HCT116 (cell line): ENCODE measurements at regions not wholly inside any gene's neighbourhood (a gene's known extent, or its start where the extent isn't known, plus 50 kb on each side); places are given as distances from the start of the nearest gene placed in this dataset.

Experiments
- ATAC-seq: fragments of 200-7000 bp; cut with Tn5 transposase; 2 replicates; pipeline ENCODE4 v1.9.1; 2020; ENCODE audit warnings: mild to moderate bottlenecking, moderate library complexity
- BruUV-seq: library from RNA; stranded (reverse); fragments of 400-500 nt; replicated peaks from 2 replicates; lab custom pipeline; 2021; lab: Mats Ljungman, UMichigan
- CTCF ChIA-PET: fragments of 300-600 bp; sonication (Branson Sonifier 250); formaldehyde crosslinking; loops from one replicate; lab custom pipeline; 2021; ENCODE audit warnings: antibody characterized with exemption; lab: Charles Lee
- POLR2A ChIA-PET: fragments of 300-600, 350-600 bp; sonication (Branson Sonifier 250); formaldehyde crosslinking; loops from one replicate; lab custom pipeline; 2021; ENCODE audit warnings: antibody characterized with exemption; lab: Charles Lee
- RAD21 ChIA-PET, 2 experiments: fragments of 300-600 bp; sonication (Branson Sonifier 250); formaldehyde crosslinking; loops; one replicate each; lab custom pipeline; 2023; ENCODE audit warnings: low total read pairs in 2 of 2; ENCODE audit not compliant: uncharacterized antibody in 2 of 2, unreplicated experiment in 2 of 2, low non-redundant PET in 1 of 2; lab: Charles Lee
- DNase-seq: peaks from one replicate; pipeline ENCODE4 v3.0.0-alpha.2; 2010; ENCODE audit warnings: low read depth, low spot score
- H2AFZ ChIP-seq: fragments of 200-600 bp; shearing (Covaris generic), sonication (generic); 2 replicates; pipeline ENCODE4 v1.6.1; 2017; ENCODE audit warnings: low read depth, mixed run types, mixed read lengths, antibody characterized with exemption, low read length; ENCODE audit not compliant: poor library complexity, severe bottlenecking
- H3K27ac ChIP-seq: 2 replicates; pipeline ENCODE4 v1.5.1; 2012; ENCODE audit warnings: low read depth, low read length
- H3K27me3 ChIP-seq: fragments of 200-600 bp; sonication (generic); 2 replicates; pipeline ENCODE4 v1.6.1; 2016; ENCODE audit warnings: mixed run types, low read length, mixed read lengths; ENCODE audit not compliant: insufficient read depth
- H3K36me3 ChIP-seq, 2 experiments: fragments of 200-500 bp in 1 of 2; fragments of 200-600 bp in 1 of 2; sonication (Bioruptor generic) in 1 of 2; sonication (generic) in 1 of 2; 2 replicates each; pipeline versions ENCODE4 v1.5.1 to v1.6.1; 2014 to 2016; ENCODE audit warnings: low read length in 2 of 2, inconsistent platforms in 1 of 2, mixed read lengths in 1 of 2, mixed run types in 1 of 2; ENCODE audit not compliant: insufficient read depth in 2 of 2, control insufficient read depth in 1 of 2
- H3K4me1 ChIP-seq, 2 experiments: fragments of 200-600 bp in 1 of 2; sonication (generic) in 1 of 2; 2 replicates each; pipeline versions ENCODE4 v1.5.1 to v1.6.1; 2012 to 2017; ENCODE audit warnings: low read length in 2 of 2, inconsistent platforms in 1 of 2, mild to moderate bottlenecking in 1 of 2, mixed read lengths in 1 of 2, mixed run types in 1 of 2, moderate library complexity in 1 of 2; ENCODE audit not compliant: insufficient read depth in 2 of 2, control insufficient read depth in 1 of 2
- H3K4me2 ChIP-seq: fragments of 200-600 bp; sonication (generic); 2 replicates; pipeline ENCODE4 v1.6.1; 2017; ENCODE audit warnings: mixed run types, low read length, mixed read lengths
- H3K4me3 ChIP-seq, 2 experiments: fragments of 200-600 bp in 1 of 2; sonication (generic) in 1 of 2; replicated peaks in 1 of 2; 2 replicates each; pipeline ENCODE4 v1.5.1; 2011 to 2016; ENCODE audit warnings: low read length in 2 of 2, control low read depth in 1 of 2, low read depth in 1 of 2, mild to moderate bottlenecking in 1 of 2, mixed read lengths in 1 of 2, mixed run types in 1 of 2
- H3K79me2 ChIP-seq: fragments of 200-600 bp; sonication (generic); 2 replicates; pipeline ENCODE4 v1.6.1; 2017; ENCODE audit warnings: mild to moderate bottlenecking, mixed run types, low read length, moderate library complexity, mixed read lengths; ENCODE audit not compliant: insufficient read depth
- H3K9ac ChIP-seq: fragments of 200-600 bp; sonication (generic); 2 replicates; pipeline ENCODE4 v1.6.1; 2016; ENCODE audit warnings: low read length, mixed read lengths
- H3K9me2 ChIP-seq: fragments of 200-600 bp; sonication (generic), shearing (Covaris generic); 2 replicates; pipeline ENCODE4 v1.6.1; 2017; ENCODE audit warnings: mixed run types, mild to moderate bottlenecking, moderate library complexity; ENCODE audit not compliant: insufficient read depth
- H3K9me3 ChIP-seq, 2 experiments: fragments of 200-500 bp in 1 of 2; fragments of 200-600 bp in 1 of 2; sonication (Bioruptor generic) in 1 of 2; sonication (generic) in 1 of 2; 2 replicates each; pipeline ENCODE4 v1.6.1; 2014 to 2017; ENCODE audit warnings: low read length in 2 of 2, mixed read lengths in 2 of 2, inconsistent platforms in 1 of 2, low read depth in 1 of 2, mild to moderate bottlenecking in 1 of 2, mixed run types in 1 of 2, moderate library complexity in 1 of 2; ENCODE audit not compliant: control insufficient read depth in 1 of 2, insufficient read depth in 1 of 2
- H4K20me1 ChIP-seq: fragments of 200-600 bp; sonication (generic), shearing (Covaris generic); 2 replicates; pipeline ENCODE4 v1.6.1; 2017; ENCODE audit warnings: mixed run types, mild to moderate bottlenecking, moderate library complexity; ENCODE audit not compliant: insufficient read depth
- ATF3 ChIP-seq: IDR thresholded peaks from 2 replicates; pipeline ENCODE4 v1.6.1; 2012
- CBX3 ChIP-seq: IDR thresholded peaks from 2 replicates; pipeline ENCODE4 v1.6.1; 2012; ENCODE audit warnings: low read depth
- MAX ChIP-seq: IDR thresholded peaks from 2 replicates; pipeline ENCODE4 v1.6.1; 2012
- POLR2A ChIP-seq: IDR thresholded peaks from 2 replicates; pipeline ENCODE4 v1.7.0; 2011; ENCODE audit warnings: borderline replicate concordance; ENCODE audit not compliant: insufficient read depth, insufficient read length; ENCODE audit errors: extremely low read depth
- POLR2AphosphoS5 ChIP-seq: IDR thresholded peaks from 2 replicates; pipeline ENCODE4 v1.6.1; 2011; ENCODE audit warnings: mild to moderate bottlenecking, low read depth, low read length, moderate library complexity
- RAD21 ChIP-seq: IDR thresholded peaks from 2 replicates; pipeline ENCODE4 v1.6.1; 2012; ENCODE audit warnings: low read depth, mild to moderate bottlenecking
- REST ChIP-seq: IDR thresholded peaks from 2 replicates; pipeline ENCODE4 v1.6.1; 2012; ENCODE audit warnings: low read depth
- SIN3A ChIP-seq: IDR thresholded peaks from 2 replicates; pipeline ENCODE4 v1.6.1; 2012; ENCODE audit warnings: low read depth
- SRF ChIP-seq: IDR thresholded peaks from 2 replicates; pipeline ENCODE4 v1.6.1; 2012; ENCODE audit warnings: low read depth
- ZBTB33 ChIP-seq: IDR thresholded peaks from 2 replicates; pipeline ENCODE4 v1.6.1; 2011; ENCODE audit warnings: mild to moderate bottlenecking, low read length, moderate library complexity; ENCODE audit not compliant: insufficient replicate concordance; ENCODE audit errors: extremely low read depth
- ZFX ChIP-seq: fragments of 450-650 bp; IDR thresholded peaks from 2 replicates; pipeline ENCODE4 v1.6.1; 2017
- intact Hi-C: fragments of 100-400 bp; cut with micrococcal nuclease; formaldehyde crosslinking; loops from 2 replicates; pipeline ENCODE4 v1.10.0; 2022

- ATAC-seq (no peak), DNase-seq (no peak)
- intact Hi-C loops = no loop called here
- H3K4me1 ChIP-seq = peaks cover 0 to 3% of the 10 kb centered on the region in 2 experiments; a peak in 1 of 4 replicates
- no peak overlapping the region for H3K4me3 ChIP-seq
- H3K79me2 ChIP-seq = no peaks in the 10 kb centered on the region
- ChIA-PET RAD21 (no interaction called here), POLR2A (no interaction called here), CTCF (interaction anchor here (1.8 kb wide), 1 partner anchor 84 kb away, joined by 3 read pairs; no protein-coding TSS in a partner anchor)
- no peaks in the 10 kb centered on the region; the same call in 1 of the 2 replicates for H3K27me3 ChIP-seq
- BruUV-seq = no TSS peak
- no peak overlapping the region for H3K27ac ChIP-seq
- H3K4me2 ChIP-seq = no peak overlapping the region
- no peaks in the 10 kb centered on the region for H4K20me1 ChIP-seq
- no peaks in the 10 kb centered on the region for H3K36me3 ChIP-seq
- no peak overlapping the region for H2AFZ ChIP-seq
- no peaks in the 10 kb centered on the region for H3K9me3 ChIP-seq
- H3K9ac ChIP-seq = no peak overlapping the region
- TF ChIP-seq CBX3 (no peak), MAX (no peak), RAD21 (no peak), ZBTB33 (no peak), REST (no peak), ZFX (no peak), SIN3A (no peak), ATF3 (no peak), POLR2A (no peak), POLR2AphosphoS5 (no peak), SRF (no peak)
- no peaks in the 10 kb centered on the region for H3K9me2 ChIP-seq
Measured at GRCh38 chr13:60347174-60347573, 49.8 kb upstream of the TDRD3 start.
